SJSA1 (cell line): ENCODE measurements at regions not wholly inside any gene's neighbourhood (a gene's known extent, or its start where the extent isn't known, plus 50 kb on each side); places are given as distances from the start of the nearest gene placed in this dataset.

Experiments used
- DNase-seq, 2 experiments: peaks; one replicate each; pipeline ENCODE4 v3.0.0-alpha.2; 2015 to 2020; ENCODE audit warnings: low spot score in 2 of 2, low read depth in 1 of 2
- H3K27ac ChIP-seq: fragments of 250-450 bp; sonication (Bioruptor Pico); 2 replicates; pipeline ENCODE4 v1.5.1; 2020; ENCODE audit warnings: mild to moderate bottlenecking, moderate library complexity
- H3K27me3 ChIP-seq: fragments of 250-450 bp; sonication (Bioruptor Pico); replicated peaks from 2 replicates; pipeline ENCODE4 v1.5.1; 2020; ENCODE audit warnings: mild to moderate bottlenecking, moderate library complexity
- H3K36me3 ChIP-seq: fragments of 250-450 bp; sonication (Bioruptor Pico); 2 replicates; pipeline ENCODE4 v1.5.1; 2020; ENCODE audit warnings: mild to moderate bottlenecking
- H3K4me1 ChIP-seq: fragments of 250-450 bp; sonication (Bioruptor Pico); replicated peaks from 2 replicates; pipeline ENCODE4 v1.6.1; 2021; ENCODE audit warnings: mild to moderate bottlenecking
- H3K4me3 ChIP-seq: fragments of 250-450 bp; sonication (Bioruptor Pico); 2 replicates; pipeline ENCODE4 v1.5.1; 2020; ENCODE audit warnings: mild to moderate bottlenecking
- H3K9me3 ChIP-seq: fragments of 250-450 bp; sonication (Bioruptor Pico); replicated peaks from 2 replicates; pipeline ENCODE4 v1.5.1; 2020; ENCODE audit warnings: mild to moderate bottlenecking

DNA sequence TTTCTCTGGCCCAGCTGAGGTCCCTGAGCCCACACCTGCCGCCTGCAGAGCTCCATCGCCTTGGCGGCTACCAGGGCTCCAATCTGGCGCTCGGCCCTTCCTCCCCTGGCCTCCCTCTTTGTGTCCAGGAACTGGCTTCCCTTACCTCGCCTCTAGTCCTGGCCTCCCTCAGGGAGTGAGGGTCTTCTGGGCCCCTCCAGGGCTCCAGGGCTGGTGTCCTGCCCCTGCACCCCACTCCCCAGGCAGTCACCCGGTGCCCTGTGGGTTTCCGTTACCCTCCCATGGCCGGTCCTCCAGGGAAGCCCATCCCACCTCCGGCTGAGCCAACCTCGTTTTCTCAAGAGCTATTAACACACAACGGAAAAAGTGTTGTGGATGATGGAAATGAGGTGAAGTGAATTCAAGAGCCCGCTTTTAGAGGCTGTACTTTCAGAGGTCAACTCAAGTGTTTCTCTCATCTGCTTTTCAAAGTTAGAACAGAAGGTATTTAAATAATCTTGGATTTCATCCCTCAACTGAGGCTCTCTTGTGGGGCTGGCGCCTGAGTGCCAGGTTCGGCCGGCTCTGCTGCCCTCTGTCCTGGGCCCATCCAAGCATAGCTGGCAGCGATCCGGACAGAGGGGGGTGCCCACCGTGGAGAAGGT lies 131.9 kb downstream of the ASB1 start:
- Histone ChIP-seq H3K9me3 (no peaks in the 10 kb centered on the region), H3K4me3 (no peak overlapping the region), H3K27me3 (no peaks in the 10 kb centered on the region), H3K36me3 (no peaks in the 10 kb centered on the region), H3K27ac (no peak overlapping the region), H3K4me1 (no peaks in the 10 kb centered on the region; the same call in 1 of the 2 replicates)
- no peak for DNase-seq

DNA sequence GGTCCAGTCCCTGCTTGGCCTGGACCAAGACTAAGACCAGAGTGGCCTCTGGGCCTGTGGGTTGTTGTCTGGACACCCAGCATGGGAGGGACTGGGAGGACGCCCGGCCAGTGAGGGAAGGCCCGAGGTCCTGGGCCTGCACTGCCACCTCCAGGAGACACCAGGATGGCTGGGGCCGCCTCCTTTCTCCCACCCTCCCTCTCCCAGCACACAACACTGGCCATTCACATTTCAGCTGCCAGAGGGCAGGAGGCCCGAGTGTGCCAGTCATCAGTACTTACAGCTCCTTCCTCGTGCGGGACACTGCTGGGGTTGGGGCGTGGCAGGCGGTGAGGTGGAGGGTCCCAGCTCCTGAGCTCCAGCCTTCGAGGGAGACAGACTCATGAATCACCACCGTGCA lies 133.5 kb downstream of the ASB1 start:
- no peaks in the 10 kb centered on the region for H3K27me3 ChIP-seq
- no peaks in the 10 kb centered on the region for H3K36me3 ChIP-seq
- no peak overlapping the region for H3K4me3 ChIP-seq
- H3K4me1 ChIP-seq: no peaks in the 10 kb centered on the region; the same call in 1 of the 2 replicates
- DNase-seq: no peak
- H3K27ac ChIP-seq: no peak overlapping the region
- no peaks in the 10 kb centered on the region for H3K9me3 ChIP-seq

DNA sequence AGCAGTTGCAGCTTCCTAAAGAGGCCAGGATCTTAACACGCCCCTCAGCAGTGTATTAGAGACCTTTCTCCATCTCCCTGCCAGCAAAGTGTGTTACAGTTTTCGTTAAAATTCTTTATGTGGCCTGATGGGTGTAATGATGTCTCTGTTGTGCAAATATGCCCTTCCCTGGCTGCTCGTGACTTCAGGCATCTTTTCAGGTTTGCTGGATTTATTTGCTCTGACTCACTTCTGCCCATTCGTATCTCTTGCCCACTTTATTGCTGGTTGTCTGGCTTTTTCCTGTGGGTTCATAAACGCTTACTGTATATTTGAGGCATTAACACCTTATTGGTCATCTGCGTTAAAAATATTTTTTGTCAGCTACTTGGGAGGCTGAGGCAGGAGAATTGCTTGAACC lies 134.5 kb downstream of the ASB1 start:
- Histone ChIP-seq H3K27me3 (no peaks in the 10 kb centered on the region), H3K4me3 (no peak overlapping the region), H3K4me1 (no peaks in the 10 kb centered on the region; the same call in 1 of the 2 replicates), H3K9me3 (no peaks in the 10 kb centered on the region), H3K27ac (no peak overlapping the region), H3K36me3 (no peaks in the 10 kb centered on the region)
- no peak for DNase-seq

DNA sequence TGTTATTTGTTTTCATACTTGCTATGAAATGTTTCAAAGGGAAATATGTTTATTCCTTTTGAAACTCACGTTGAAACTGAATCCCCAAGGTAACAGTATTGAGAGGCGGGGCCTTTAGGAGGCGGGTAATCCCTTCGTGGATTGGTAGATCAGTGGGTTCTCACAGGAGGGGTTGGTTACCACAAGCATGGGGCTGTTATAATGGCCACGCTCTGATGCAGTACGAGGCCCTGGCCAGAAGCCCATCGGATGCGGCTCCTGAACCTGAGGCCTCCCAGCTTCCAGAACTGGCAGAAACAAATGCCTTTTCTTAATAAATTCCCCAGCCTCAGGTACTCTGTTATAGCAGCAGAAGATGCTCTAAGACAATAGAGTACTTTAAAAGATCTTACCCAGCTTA lies 135.7 kb downstream of the ASB1 start:
- H3K4me3 ChIP-seq: no peak overlapping the region
- no peaks in the 10 kb centered on the region for H3K36me3 ChIP-seq
- no peaks in the 10 kb centered on the region for H3K9me3 ChIP-seq
- no peaks in the 10 kb centered on the region; the same call in 1 of the 2 replicates for H3K4me1 ChIP-seq
- no peak overlapping the region for H3K27ac ChIP-seq
- no peaks in the 10 kb centered on the region for H3K27me3 ChIP-seq
- DNase-seq: no peak

DNA sequence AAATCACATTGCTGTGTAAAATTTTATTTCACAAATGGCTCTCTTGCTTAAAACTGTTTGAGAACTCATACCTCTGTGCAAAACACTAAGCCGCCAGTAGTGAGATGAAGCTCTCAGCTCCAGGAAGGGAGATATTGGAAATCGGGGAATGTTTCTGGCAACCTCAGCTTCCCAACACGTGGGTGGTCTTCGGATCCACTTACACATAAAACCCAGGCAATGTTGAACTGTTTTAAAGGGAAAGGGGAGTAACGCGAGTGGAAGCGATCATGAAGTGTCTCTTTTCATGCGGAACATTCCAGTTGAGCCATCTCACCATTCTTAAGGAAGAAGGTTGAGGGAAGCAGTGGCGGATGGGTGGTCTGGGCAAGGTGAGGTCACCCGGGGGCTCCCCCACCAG lies 136.8 kb downstream of the ASB1 start:
- no peaks in the 10 kb centered on the region for H3K27me3 ChIP-seq
- no peak overlapping the region for H3K4me3 ChIP-seq
- no peaks in the 10 kb centered on the region; the same call in 1 of the 2 replicates for H3K4me1 ChIP-seq
- H3K36me3 ChIP-seq: no peaks in the 10 kb centered on the region
- H3K27ac ChIP-seq: no peak overlapping the region
- H3K9me3 ChIP-seq: no peaks in the 10 kb centered on the region
- DNase-seq: no peak

DNA sequence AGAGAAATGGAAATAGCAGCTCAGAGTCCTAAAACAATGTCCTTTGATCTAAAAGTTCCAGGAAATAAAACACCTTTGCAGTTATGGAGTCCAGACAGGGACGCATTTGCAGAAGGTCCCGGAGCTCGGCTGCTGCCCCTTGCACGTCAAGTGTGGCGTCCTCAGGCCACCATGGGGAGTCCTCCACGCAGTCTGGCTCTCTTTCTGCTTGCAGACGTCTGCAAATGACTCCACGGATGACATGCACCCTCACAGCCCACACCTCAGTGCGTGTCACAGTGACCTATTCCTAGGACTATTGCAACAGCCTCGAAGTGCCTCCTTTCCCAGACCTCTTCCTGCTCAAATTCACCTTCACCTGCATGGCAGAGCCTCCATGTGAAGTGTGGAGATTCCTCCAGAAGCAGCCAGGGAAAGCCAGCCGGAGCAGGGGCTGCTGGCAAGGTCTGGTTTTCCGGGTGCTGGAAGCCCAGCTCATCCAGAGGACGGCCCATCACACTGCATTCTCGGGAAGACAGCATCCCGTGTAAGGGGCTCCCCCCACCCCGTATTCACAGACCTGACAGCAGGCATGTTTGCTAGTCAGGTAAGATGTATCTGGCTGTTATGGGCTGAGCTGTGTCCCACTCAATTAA lies 137.7 kb downstream of the ASB1 start:
- no peak for DNase-seq

DNA sequence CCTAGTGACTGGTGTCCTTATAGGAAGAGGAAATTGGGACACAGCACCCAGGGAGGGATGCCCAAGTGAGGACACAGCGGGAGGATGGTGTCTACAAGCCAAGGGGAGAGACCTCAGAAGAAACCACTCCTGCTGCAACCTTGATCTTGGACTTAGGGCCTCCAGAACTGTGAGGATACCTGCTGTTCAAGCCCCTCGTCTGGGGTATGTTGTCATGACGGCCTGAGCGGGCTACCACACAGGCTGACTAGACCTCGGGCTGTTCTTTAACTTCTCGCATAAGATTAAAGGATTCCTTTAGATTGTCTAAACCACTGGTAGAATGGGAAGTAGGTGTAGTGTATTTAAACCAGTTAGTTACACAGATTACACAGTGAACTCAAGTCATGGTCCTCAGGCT lies 138.3 kb downstream of the ASB1 start:
- no peaks in the 10 kb centered on the region for H3K9me3 ChIP-seq
- H3K27ac ChIP-seq: no peak overlapping the region
- H3K27me3 ChIP-seq: no peaks in the 10 kb centered on the region
- no peaks in the 10 kb centered on the region for H3K36me3 ChIP-seq
- no peak for DNase-seq
- H3K4me1 ChIP-seq: no peaks in the 10 kb centered on the region; the same call in 1 of the 2 replicates
- no peak overlapping the region for H3K4me3 ChIP-seq

More for the DNA sequence above, 137.7 kb downstream of the ASB1 start:
- Histone ChIP-seq H3K9me3 (no peaks in the 10 kb centered on the region), H3K27me3 (no peaks in the 10 kb centered on the region), H3K4me1 (no peaks in the 10 kb centered on the region; the same call in 1 of the 2 replicates), H3K36me3 (no peaks in the 10 kb centered on the region), H3K27ac (no peak overlapping the region), H3K4me3 (no peak overlapping the region)

DNA sequence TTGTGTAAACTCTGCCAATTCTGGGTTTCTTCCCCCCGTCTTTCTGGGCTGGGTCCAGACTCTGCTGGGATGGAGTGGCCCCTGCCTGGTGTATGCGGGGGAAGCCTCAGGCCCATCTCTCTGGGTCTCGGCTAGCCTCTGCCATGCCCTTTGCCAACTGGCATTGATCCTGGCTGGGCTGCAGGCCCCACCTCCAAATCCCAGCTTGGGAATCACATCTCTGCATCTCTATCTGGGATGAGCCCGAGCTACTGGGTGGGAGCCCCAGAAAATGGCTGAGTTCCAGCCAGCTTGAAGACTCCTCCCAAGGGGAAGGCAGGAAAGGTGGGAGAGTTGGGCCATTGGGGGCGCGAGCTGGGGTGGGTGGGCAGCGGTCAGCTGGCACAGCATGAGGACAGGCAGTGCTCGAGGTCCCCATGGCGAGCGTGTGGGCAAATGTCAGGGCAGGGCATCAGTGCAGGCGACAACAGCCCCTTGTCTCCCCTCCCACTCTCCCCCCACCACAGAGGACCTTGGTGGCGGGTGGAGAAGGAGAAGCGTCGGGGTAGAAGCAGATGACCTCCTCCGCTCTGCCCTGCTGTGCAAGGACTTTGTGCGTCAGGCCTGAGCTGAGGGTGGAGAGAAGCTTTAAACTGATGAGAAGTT lies 139.4 kb downstream of the ASB1 start:
- Histone ChIP-seq H3K4me1 (no peaks in the 10 kb centered on the region; the same call in 1 of the 2 replicates), H3K27ac (no peak overlapping the region), H3K27me3 (no peaks in the 10 kb centered on the region), H3K4me3 (no peak overlapping the region), H3K9me3 (no peaks in the 10 kb centered on the region), H3K36me3 (no peaks in the 10 kb centered on the region)
- no peak for DNase-seq

DNA sequence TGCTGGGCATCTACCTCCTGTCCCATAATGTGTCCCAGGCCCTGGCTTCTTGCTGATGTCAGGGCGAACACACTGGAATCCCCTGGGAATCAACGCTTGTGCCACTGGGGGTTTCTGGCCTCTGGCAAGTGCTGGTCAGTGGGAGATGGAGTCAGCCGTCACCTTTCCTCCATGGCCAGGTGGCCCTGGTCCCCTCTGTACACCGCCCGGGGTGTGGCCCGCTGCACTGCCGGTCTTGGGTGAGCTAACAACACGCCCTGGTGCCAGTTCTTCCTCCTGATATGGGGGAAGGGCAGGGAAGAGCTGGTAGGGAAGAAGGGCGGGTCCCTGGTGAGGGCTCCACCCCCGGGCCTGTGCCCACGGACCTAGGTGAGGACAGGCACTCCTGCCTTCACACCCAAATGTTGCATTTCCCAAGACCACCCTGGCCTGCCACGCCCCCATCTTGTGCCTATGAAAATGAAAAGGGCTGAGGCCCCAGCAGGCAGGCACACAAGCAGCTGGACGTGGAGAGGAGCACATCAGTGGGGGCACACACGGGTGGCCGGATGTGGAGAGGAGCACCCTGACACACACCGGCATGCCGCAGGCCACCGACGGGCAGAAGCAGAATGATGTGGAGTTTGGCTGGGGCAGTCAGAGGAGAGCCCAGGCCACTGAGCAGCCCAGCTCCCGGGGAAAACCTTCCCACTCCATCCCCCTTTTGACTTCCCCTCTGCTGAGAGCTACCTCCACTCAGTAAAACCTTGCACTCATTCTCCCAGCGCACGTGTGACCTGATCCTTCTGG lies 140.5 kb downstream of the ASB1 start:
- Histone ChIP-seq H3K36me3 (no peaks in the 10 kb centered on the region), H3K9me3 (no peaks in the 10 kb centered on the region), H3K4me3 (no peak overlapping the region), H3K4me1 (no peaks in the 10 kb centered on the region; the same call in 1 of the 2 replicates), H3K27me3 (no peaks in the 10 kb centered on the region), H3K27ac (no peak overlapping the region)
- no peak for DNase-seq

DNA sequence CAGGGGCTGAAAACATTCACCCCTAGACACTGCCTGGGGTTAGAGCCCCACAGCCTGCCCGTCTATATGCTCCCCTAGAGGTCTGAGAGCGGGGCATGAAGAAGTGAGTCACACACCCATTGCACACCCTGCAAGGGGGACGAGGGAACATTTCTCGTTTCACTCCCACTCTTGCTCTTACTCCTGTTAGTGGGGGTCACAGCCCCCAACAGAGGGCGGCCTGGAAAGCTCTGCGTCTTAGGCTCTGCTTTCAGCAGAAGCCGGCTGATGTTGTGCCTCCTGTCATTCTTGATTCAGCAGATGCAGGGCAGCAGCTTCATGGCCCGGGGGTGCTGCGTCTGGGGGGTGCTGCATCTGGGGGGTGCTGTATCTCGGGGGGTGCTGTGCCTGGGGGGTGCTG lies 141.3 kb downstream of the ASB1 start:
- Histone ChIP-seq H3K36me3 (no peaks in the 10 kb centered on the region), H3K4me1 (no peaks in the 10 kb centered on the region; the same call in 1 of the 2 replicates), H3K9me3 (no peaks in the 10 kb centered on the region), H3K27ac (no peak overlapping the region), H3K4me3 (no peak overlapping the region), H3K27me3 (no peaks in the 10 kb centered on the region)
- DNase-seq: no peak

DNA sequence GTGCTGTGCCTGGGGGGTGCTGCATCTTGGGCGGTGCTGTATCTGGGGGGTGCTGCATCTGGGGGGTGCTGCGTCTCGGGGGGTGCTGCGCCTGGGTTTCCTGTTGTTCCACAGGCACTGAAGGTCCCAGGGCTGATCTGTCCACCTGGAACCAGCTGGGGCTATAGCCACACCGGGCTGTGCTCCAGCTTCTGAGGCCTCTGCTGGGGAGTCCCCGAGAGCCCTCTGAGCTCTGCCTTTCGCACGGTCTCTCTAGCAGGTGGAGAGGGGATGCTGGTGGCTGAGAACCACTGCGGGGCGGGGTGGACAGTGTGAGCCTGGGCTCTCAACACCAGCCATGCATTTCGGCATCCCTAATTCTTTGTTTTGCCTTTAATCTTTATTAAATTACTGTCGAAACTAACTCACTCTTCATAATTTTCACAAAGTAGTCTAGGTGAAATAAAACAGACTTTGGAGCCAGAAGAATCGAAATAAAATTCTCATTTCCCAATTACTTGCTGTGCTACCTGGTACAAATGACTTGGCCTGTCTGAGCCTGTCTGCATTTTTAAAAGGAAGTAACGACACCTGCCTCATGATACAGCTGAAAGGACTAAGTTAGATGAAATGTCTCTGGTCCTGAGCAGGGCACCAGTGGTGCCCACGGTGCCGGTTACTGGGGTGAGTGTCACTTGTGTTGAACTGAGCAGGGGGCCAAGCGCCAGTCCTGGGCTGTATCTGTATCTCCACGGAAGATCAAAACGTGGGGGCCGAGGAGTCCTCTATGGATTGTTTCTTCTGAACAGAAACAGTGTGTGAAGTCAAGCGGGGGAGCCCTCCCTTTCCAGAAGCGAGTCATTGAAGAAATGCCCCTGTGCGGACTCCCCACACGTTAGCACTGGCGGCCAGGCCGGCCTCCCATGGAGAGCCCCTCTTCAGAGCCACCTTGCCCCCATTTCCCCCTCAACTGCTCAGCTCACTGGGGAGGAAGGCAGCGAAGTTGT lies 142.0 kb downstream of the ASB1 start:
- DNase-seq: no peak
- no peak overlapping the region for H3K27ac ChIP-seq
- no peaks in the 10 kb centered on the region for H3K9me3 ChIP-seq
- H3K27me3 ChIP-seq: no peaks in the 10 kb centered on the region
- no peaks in the 10 kb centered on the region for H3K36me3 ChIP-seq
- no peak overlapping the region for H3K4me3 ChIP-seq
- H3K4me1 ChIP-seq: no peaks in the 10 kb centered on the region; the same call in 1 of the 2 replicates

DNA sequence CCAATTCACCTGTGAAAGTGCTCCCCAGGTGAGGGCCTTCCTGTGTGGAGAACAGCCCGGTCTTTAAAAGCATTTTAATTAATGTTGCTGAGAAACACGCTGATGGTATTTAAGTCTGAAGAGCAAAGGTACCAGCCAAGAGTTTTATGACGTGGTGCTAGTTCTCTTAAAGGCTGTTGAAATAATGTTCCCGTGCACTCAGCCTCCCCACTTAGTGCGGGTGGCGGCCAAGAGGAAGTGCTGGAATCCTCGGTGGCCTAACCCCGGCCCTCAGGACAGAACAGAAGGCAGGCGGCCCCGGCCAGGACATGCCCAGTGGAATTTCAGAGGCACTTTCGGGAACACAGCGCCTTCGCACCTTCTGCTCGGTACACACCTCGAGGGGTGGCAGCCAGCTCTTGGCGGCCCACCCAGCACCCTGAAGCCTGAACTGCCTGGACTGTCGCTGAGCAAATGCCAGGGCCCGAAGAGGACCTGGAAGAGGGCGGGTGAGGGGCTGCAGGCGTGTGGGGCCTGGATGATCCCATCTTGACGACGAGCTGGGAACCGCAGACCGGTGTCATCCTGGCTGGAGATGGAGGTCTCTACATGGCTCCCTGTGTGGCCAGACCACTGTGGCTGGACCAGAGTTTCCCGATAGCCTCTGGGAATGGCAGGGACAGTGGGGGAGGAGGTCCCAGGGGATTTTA lies 142.9 kb downstream of the ASB1 start:
- H3K27me3 ChIP-seq: no peaks in the 10 kb centered on the region
- DNase-seq: no peak

More for the DNA sequence above, 142.9 kb downstream of the ASB1 start:
- Histone ChIP-seq H3K4me1 (no peaks in the 10 kb centered on the region), H3K4me3 (no peak overlapping the region), H3K36me3 (no peaks in the 10 kb centered on the region), H3K27ac (no peak overlapping the region), H3K9me3 (no peaks in the 10 kb centered on the region)
